NCI-H1105 treated with DMSO at 0.1 percent for 48 hours (cell line): ENCODE measurements at regions not wholly inside any gene's neighbourhood (a gene's known extent, or its start where the extent isn't known, plus 50 kb on each side); places are given as distances from the start of the nearest gene placed in this dataset.

Experiments
- DNase-seq: peaks from one replicate; lab custom pipeline; 2025; lab: John Stamatoyannopoulos, UW

GRCh38 chr6:4560221-4561077, 215.8 kb upstream of the CDYL start:
- DNase-seq: no peak

- DNase-seq: no peak
These were observed 216.8 kb upstream of the CDYL start for GRCh38 chr6:4559281-4559875.

- no peak for DNase-seq
These were observed 221.6 kb upstream of the CDYL start for GRCh38 chr6:4554645-4555044.

- DNase-seq: no peak
These were observed 222.8 kb upstream of the CDYL start for GRCh38 chr6:4553387-4553786.

GRCh38 chr6:4550227-4550597, 226.0 kb upstream of the CDYL start:
- no peak for DNase-seq

GRCh38 chr6:4549556-4550226, 226.5 kb upstream of the CDYL start:
- no peak for DNase-seq

GRCh38 chr6:4545893-4546292, 230.3 kb upstream of the CDYL start:
- no peak for DNase-seq

GRCh38 chr6:4543596-4543995, 232.6 kb upstream of the CDYL start:
- DNase-seq: no peak

- DNase-seq: no peak
These were observed 242.6 kb upstream of the CDYL start for GRCh38 chr6:4533576-4533975.

GRCh38 chr6:4531406-4531805, 244.8 kb upstream of the CDYL start:
- no peak for DNase-seq

- no peak for DNase-seq
These were observed 253.8 kb upstream of the CDYL start for GRCh38 chr6:4522453-4522852.

- DNase-seq: no peak
These were observed 255.1 kb upstream of the CDYL start for GRCh38 chr6:4521070-4521469.

- DNase-seq: no peak
These were observed 257.7 kb upstream of the CDYL start for GRCh38 chr6:4518506-4518905.

GRCh38 chr6:4516206-4516605, 260.0 kb upstream of the CDYL start:
- no peak for DNase-seq

- no peak for DNase-seq
These were observed 262.6 kb upstream of the CDYL start for GRCh38 chr6:4513561-4513960.

GRCh38 chr6:4512051-4512471, 264.1 kb upstream of the CDYL start:
- no peak for DNase-seq

GRCh38 chr6:4511641-4512020, 264.6 kb upstream of the CDYL start:
- DNase-seq: no peak

GRCh38 chr6:4510906-4511640, 265.1 kb upstream of the CDYL start:
- no peak for DNase-seq

- DNase-seq: no peak
These were observed 265.9 kb upstream of the CDYL start for GRCh38 chr6:4510317-4510716.

GRCh38 chr6:4509506-4509905, 266.7 kb upstream of the CDYL start:
- no peak for DNase-seq

- no peak for DNase-seq
These were observed 269.4 kb upstream of the CDYL start for GRCh38 chr6:4506792-4507191.

- no peak for DNase-seq
These were observed 270.0 kb upstream of the CDYL start for GRCh38 chr6:4506223-4506622.

GRCh38 chr6:4504700-4505099, 271.5 kb upstream of the CDYL start:
- no peak for DNase-seq
